Thyroid gland (tissue), 4 donors: ENCODE measurements at regions not wholly inside any gene's neighbourhood (a gene's known extent, or its start where the extent isn't known, plus 50 kb on each side); places are given as distances from the start of the nearest gene placed in this dataset.

ENCODE experiments used
- DNase-seq, 2 donors: peaks; one replicate each; pipeline ENCODE4 v3.0.0-alpha.2; 2019
- H3K27ac ChIP-seq, 3 donors: fragments of 200-600 bp; sonication (generic); 1 replicate in 2 of 3; 2 replicates in 1 of 3; pipeline ENCODE4 v1.5.1; 2016 to 2019; ENCODE audit warnings: mild to moderate bottlenecking in 1 of 3, moderate library complexity in 1 of 3
- H3K27me3 ChIP-seq: fragments of 200-600 bp; sonication (generic); one replicate; pipeline ENCODE4 v1.5.1; 2019
- H3K36me3 ChIP-seq, 2 donors: fragments of 200-600 bp; sonication (generic); one replicate each; pipeline ENCODE4 v1.5.1; 2016 to 2019
- H3K4me1 ChIP-seq, 2 donors: fragments of 200-600 bp; sonication (generic); one replicate each; pipeline ENCODE4 v1.5.1; 2017 to 2019
- H3K4me3 ChIP-seq, 3 donors: fragments of 200-600 bp; sonication (generic); replicated peaks in 1 of 3; 1 replicate in 2 of 3; 2 replicates in 1 of 3; pipeline ENCODE4 v1.5.1; 2016; ENCODE audit warnings: mild to moderate bottlenecking in 1 of 3
- H3K9me3 ChIP-seq: fragments of 200-600 bp; sonication (generic); one replicate; pipeline ENCODE4 v1.5.1; 2017
- POLR2A ChIP-seq, 2 donors: fragments of 450-650 bp; IDR thresholded peaks; one replicate each; pipeline ENCODE4 v1.6.1; 2017; ENCODE audit warnings: antibody characterized with exemption in 2 of 2, mild to moderate bottlenecking in 2 of 2, moderate library complexity in 1 of 2
- WGBS, 2 donors: methylation state at CpG; one replicate each; pipeline ENCODE4 v1.1.5; 2017; 5-methylcytosine and 5-hydroxymethylcytosine counted together
- intact Hi-C: fragments of 100-400 bp; cut with DNase I; formaldehyde crosslinking; loops from one replicate; pipeline ENCODE4 v1.15.1; 2023
- TF ChIP-seq, protein P1 (sequence below), 6 experiments: fragments of 200-600 bp in 3 of 6; fragments of 450-650 bp in 3 of 6; sonication (generic) in 3 of 6; IDR thresholded peaks; one replicate each; pipeline ENCODE4 v1.5.1; 2016 to 2019; ENCODE audit warnings: antibody characterized with exemption in 6 of 6, mild to moderate bottlenecking in 2 of 6, inconsistent platforms in 1 of 6, moderate library complexity in 1 of 6

DNA sequence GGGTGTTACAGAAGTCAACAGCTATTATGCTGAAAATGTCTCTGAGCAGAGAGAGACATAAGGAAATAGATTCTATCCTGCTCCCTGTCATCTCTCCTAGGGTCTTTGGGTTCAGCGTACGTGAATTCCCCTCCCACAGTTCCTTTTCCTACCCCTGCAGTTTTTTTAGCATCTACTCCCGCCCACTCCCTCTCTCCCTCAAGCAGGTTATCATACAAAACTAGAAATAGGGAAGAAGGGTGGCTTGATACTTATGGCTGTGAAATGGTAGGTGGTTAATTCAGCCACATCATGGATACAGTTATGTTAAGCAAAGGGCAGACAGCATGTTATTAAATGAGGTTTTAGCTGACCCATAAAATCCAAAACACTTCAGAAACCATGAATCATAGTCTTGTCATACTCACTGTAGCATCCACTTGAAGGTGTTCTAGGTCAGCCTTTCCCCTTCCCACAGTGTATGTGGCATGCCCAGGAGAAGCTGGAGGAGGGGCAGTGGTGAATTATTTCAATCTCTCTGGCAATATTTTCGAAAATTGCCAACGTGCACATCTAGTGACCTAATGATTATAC, 236.8 kb upstream of the SERP2 start:
- no peaks in the 10 kb centered on the region for H3K36me3 ChIP-seq
- peaks cover 9 to 13% of the 10 kb centered on the region in 2 donors for H3K4me1 ChIP-seq
- H3K27ac ChIP-seq, result no peak overlapping the region
- H3K9me3 ChIP-seq, result no peaks in the 10 kb centered on the region
- no peak for TF ChIP-seq POLR2A (IDR thresholded peaks at IDR 0.05)
- TF ChIP-seq, protein P1, sequence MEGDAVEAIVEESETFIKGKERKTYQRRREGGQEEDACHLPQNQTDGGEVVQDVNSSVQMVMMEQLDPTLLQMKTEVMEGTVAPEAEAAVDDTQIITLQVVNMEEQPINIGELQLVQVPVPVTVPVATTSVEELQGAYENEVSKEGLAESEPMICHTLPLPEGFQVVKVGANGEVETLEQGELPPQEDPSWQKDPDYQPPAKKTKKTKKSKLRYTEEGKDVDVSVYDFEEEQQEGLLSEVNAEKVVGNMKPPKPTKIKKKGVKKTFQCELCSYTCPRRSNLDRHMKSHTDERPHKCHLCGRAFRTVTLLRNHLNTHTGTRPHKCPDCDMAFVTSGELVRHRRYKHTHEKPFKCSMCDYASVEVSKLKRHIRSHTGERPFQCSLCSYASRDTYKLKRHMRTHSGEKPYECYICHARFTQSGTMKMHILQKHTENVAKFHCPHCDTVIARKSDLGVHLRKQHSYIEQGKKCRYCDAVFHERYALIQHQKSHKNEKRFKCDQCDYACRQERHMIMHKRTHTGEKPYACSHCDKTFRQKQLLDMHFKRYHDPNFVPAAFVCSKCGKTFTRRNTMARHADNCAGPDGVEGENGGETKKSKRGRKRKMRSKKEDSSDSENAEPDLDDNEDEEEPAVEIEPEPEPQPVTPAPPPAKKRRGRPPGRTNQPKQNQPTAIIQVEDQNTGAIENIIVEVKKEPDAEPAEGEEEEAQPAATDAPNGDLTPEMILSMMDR (IDR thresholded peaks at IDR 0.05), result no peak
- H3K27me3 ChIP-seq, result no peaks in the 10 kb centered on the region
- intact Hi-C loops, result no loop called here
- H3K4me3 ChIP-seq, result no peak overlapping the region
- no peak for DNase-seq
- 62 to 75% methylated on average over 5 of the region's 5 CpGs for WGBS, 2 donors

DNA sequence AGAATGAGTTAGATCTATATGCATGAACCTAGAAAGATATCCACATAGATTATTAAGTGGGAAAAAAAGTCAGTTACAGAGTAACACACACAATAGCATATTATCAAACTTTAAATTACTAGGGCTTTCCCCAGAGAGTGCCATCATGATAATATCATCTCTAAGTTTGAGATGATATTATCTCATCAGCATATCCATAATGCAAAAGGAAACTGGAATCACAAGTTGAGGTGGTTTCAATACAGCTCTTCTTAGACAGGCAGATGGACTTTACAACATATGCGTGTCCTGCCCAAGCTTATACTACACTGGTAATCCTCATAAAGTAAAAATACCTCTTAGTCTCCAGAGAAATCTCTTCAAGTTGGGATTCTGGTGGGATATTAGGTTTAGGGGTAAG, 236.2 kb upstream of the SERP2 start:
- Histone ChIP-seq H3K9me3 (no peaks in the 10 kb centered on the region), H3K4me3 (no peak overlapping the region), H3K27me3 (no peaks in the 10 kb centered on the region), H3K27ac (no peak overlapping the region), H3K36me3 (no peaks in the 10 kb centered on the region), H3K4me1 (peaks cover 9 to 12% of the 10 kb centered on the region in 2 donors)
- 93 to 96% methylated on average over 1 of the region's 1 CpG for WGBS, 2 donors
- no peak for TF ChIP-seq POLR2A (IDR thresholded peaks at IDR 0.05)
- TF ChIP-seq, protein P1 (IDR thresholded peaks at IDR 0.05), result no peak
- DNase-seq, result no peak
- intact Hi-C loops, result no loop called here

DNA sequence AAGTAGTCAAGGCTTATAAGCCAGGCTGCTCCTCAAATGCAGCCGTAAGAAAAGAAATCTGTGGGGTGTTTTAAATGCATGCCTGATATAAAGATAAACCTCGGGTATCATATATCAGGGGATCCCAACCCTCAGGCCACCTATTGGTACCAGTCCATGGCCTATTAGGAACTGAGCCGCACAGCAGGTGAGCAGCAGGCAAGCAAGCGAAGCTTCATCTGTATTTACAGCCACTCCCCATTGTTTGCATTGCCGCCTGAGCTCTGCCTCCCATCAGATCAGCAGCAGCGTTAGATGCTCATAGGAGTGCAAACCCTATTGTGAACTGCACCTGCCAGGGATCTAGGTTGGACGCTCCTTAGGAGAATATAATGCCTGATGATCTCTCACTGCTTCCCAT, 233.5 kb upstream of the SERP2 start:
- H3K4me1 ChIP-seq, result peaks cover 6 to 9% of the 10 kb centered on the region in 2 donors
- no peak overlapping the region for H3K4me3 ChIP-seq
- H3K36me3 ChIP-seq, result no peaks in the 10 kb centered on the region
- no peaks in the 10 kb centered on the region for H3K9me3 ChIP-seq
- intact Hi-C loops, result loop anchor here (10.0 kb wide), 1 partner anchor 295 kb away; no protein-coding TSS in a partner anchor
- TF ChIP-seq, protein P1 (IDR thresholded peaks at IDR 0.05), result no peak
- no peak for TF ChIP-seq POLR2A (IDR thresholded peaks at IDR 0.05)
- H3K27ac ChIP-seq, result no peak overlapping the region
- no peak for DNase-seq
- no peaks in the 10 kb centered on the region for H3K27me3 ChIP-seq
- WGBS, 2 donors, result 76 to 81% methylated on average over 7 of the region's 7 CpGs

DNA sequence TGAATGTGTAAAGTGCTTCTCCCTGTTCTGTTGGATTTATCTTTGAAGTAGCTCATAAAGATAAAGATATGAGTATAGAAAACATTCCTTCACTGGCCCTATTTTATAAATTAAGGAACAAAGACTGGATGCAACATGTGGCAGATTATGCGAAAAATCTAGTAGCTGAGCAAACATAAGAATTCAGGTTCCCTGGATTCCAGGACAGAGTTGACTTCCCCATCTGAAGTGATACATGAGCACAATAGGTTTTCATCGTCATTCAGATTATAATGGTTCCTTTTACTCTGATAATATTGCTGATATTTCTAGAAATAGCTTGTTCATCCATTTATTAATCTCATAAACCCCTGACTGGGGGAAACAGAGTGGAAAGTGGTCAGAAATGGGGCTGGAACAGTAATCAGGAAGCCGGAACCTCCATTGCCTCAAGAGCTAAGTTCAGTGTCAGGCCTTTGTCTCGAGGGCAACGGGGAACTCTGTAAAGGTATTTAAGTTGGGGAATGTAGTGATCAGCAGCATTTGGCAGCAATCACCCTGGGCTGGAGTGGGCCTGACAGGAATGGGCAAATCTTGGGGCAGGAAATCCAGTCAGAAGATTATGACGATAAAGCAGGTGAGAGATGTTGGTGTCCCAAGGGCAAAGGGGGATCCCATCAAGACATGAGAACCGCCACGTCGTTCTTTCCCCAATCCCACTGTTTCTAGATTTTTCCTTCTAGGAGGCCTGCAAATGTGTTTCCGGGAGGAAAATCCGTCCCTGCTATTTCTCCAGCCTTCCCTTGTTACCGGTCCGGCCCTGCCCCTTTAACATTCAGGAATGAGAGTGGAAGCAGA, 232.5 kb upstream of the SERP2 start:
- peak overlapping the region; percentile 88 to 96 (median 93) for H3K27ac ChIP-seq
- no peak for TF ChIP-seq POLR2A (IDR thresholded peaks at IDR 0.05)
- TF ChIP-seq, protein P1 (IDR thresholded peaks at IDR 0.05), result no peak
- no peaks in the 10 kb centered on the region for H3K36me3 ChIP-seq
- no peaks in the 10 kb centered on the region for H3K9me3 ChIP-seq
- peak in 1 of 2 donors; percentile 3 for DNase-seq
- WGBS, 2 donors, result 45 to 50% methylated on average over 13 of the region's 13 CpGs
- no peaks in the 10 kb centered on the region for H3K27me3 ChIP-seq
- H3K4me1 ChIP-seq, result peaks cover 6 to 9% of the 10 kb centered on the region in 2 donors
- intact Hi-C loops, result loop anchor here (10.0 kb wide), 1 partner anchor 294 kb away; no protein-coding TSS in a partner anchor
- peak overlapping the region in 2 of 3 donors; percentile 23 to 45 for H3K4me3 ChIP-seq
